ENCODE measurements at regions not wholly inside any gene's neighbourhood (a gene's known extent, or its start where the extent isn't known, plus 50 kb on each side); places are given as distances from the start of the nearest gene placed in this dataset.

DNA sequence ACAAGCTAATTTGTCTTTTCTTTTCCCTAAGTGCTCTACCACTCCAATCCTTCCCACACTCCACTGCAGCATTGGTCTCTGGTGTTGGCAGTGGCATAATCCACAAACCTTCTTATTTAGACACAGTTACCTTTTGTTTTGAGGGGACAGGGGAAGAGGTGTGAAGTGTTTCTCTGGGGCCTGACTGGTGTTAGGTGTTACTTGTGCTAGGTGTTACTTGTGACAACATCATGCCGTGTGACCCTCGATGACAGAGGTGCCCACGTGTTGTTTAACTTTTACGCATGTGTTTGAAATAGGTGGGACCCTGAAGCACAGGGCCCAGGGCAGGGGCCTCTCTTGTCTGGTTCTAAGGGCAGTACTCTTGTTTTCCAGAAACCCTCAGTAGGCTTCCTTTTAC lies 70.5 kb upstream of the SPRY4 start:
- H2AFZ ChIP-seq (ENCODE audit: low read length), result no peak overlapping the region
- no TSS peak for BruUV-seq (replicated peaks)
- no peak for TF ChIP-seq ZBTB20 (CRISPR knock-in tag; IDR thresholded peaks at IDR 0.05; ENCODE audit: borderline replicate concordance, low read depth)
- no peak for TF ChIP-seq ZFP1 (CRISPR knock-in tag; IDR thresholded peaks at IDR 0.05)
- intact Hi-C loops (cut with micrococcal nuclease; ENCODE audit: unreplicated experiment), result no loop called here
- ATAC-seq (no peak), FAIRE-seq (no peak), DNase-seq (ENCODE audit: low spot score) (no peak)
- H3K4me3 ChIP-seq (replicated peaks in 1 of 3; ENCODE audit: insufficient read depth in 1 of 3, low read depth in 2 of 3, low read length in 3 of 3), result no peak overlapping the region
- ChIA-PET CTCF (ENCODE audit: low intra/inter-chr PET ratio, low total read pairs) (no interaction called here), POLR2A (no interaction called here)
- in situ Hi-C loops (cut with HindIII; ENCODE audit: extremely low pct_ligation_motif_present, low pct_unique_long_range_greater_than_20kb), result no loop called here
- H3K36me3 ChIP-seq (replicated peaks in 1 of 2; ENCODE audit: control insufficient read depth in 1 of 2, insufficient read depth in 2 of 2, low read length in 2 of 2), result 0 out of 5 replicates have a peak, but pooled peaks cover 0 to 3% of the 10 kb centered on the region in 2 experiments
- WGBS (ENCODE audit: low lambda C conversion rate), result 90% methylated on average over 4 of the region's 4 CpGs
- H3K27me3 ChIP-seq (ENCODE audit: control insufficient read depth in 1 of 2, insufficient read depth in 2 of 2, low read length in 2 of 2), result no peaks in the 10 kb centered on the region
- H3K4me2 ChIP-seq (ENCODE audit: low read depth, low read length), result no peak overlapping the region
- no peak overlapping the region for H3K9ac ChIP-seq (ENCODE audit: insufficient read depth, low read depth, low read length)
- peaks cover 5% of the 10 kb centered on the region; the same call in 1 of the 2 replicates for H3K9me3 ChIP-seq (ENCODE audit: low read length)
- peaks cover 38% of the 10 kb centered on the region for H3K4me1 ChIP-seq (ENCODE audit: insufficient read depth, low read length)
- H3K27ac ChIP-seq (ENCODE audit: extremely low read length, insufficient read depth, low read length), result no peak overlapping the region
- no peaks in the 10 kb centered on the region for H4K20me1 ChIP-seq (ENCODE audit: insufficient read depth, low read length)
- no peaks in the 10 kb centered on the region for H3K79me2 ChIP-seq (ENCODE audit: insufficient read depth, low read length)

DNA sequence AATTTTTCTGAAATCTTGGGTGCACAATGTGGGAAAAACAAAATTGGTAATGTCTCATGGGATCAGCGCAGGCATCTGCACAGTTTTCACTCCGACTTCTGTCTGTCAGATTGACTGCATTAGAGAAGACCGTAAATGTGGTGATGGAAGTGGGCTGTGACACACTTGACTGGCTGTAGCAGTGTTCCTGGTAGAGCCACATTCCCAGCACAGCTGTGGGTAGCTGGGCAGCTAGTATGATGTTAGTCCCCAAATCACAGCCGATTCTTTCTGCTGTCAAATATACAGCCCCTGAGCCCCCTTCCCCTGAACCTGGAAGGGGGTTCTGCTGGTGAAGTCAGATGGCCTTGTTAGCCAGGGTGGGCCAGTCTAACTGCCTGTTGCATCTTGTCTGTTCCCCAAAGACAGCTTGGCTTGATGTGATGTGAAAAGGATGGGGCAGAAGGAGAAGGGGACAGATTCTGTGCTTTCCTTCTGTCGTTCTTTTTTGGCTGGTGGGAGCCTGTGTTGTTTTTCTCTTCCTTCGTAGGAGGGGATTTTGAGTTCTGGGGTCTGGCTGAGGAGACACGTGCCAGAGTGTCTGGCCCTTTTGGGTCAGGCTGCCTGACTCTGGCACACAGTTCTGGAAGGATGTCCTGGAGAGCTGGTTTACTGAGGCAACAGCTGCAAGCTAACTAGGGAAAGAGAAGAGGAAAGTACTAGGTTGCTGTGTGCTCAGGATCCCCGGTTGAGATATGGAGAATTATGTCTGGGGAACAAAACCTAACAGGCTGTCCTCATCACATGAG lies 66.4 kb upstream of the SPRY4 start:
- CTCF ChIA-PET (ENCODE audit: low intra/inter-chr PET ratio, low total read pairs), result no interaction called here
- BruUV-seq (replicated peaks), result no TSS peak
- intact Hi-C loops (cut with micrococcal nuclease; ENCODE audit: unreplicated experiment), result no loop called here
- TF ChIP-seq ZNF230 (CRISPR knock-in tag; IDR thresholded peaks at IDR 0.05) (no peak), TFE3 (CRISPR knock-in tag; IDR thresholded peaks at IDR 0.05) (no peak), ZNF850 (CRISPR knock-in tag; conservative IDR thresholded peaks at IDR 0.05) (no peak), ZNF777 (CRISPR knock-in tag; IDR thresholded peaks at IDR 0.05) (no peak), ZNF280D (CRISPR knock-in tag; IDR thresholded peaks at IDR 0.05) (no peak), ZSCAN5A (CRISPR knock-in tag; IDR thresholded peaks at IDR 0.05; ENCODE audit: borderline replicate concordance) (no peak), MTF1 (CRISPR knock-in tag; IDR thresholded peaks at IDR 0.05) (no peak), ZNF558 (CRISPR knock-in tag; IDR thresholded peaks at IDR 0.05; ENCODE audit: borderline replicate concordance) (no peak), AHR (CRISPR knock-in tag; IDR thresholded peaks at IDR 0.05) (no peak)

More for the DNA sequence above, 66.4 kb upstream of the SPRY4 start:
- no peaks in the 10 kb centered on the region for H3K27me3 ChIP-seq (ENCODE audit: control insufficient read depth in 1 of 2, insufficient read depth in 2 of 2, low read length in 2 of 2)
- H3K4me1 ChIP-seq (ENCODE audit: insufficient read depth, low read length), result peaks cover 41% of the 10 kb centered on the region
- no peak overlapping the region for H2AFZ ChIP-seq (ENCODE audit: low read length)
- in situ Hi-C loops (cut with HindIII; ENCODE audit: extremely low pct_ligation_motif_present, low pct_unique_long_range_greater_than_20kb), result no loop called here
- no peak overlapping the region for H3K27ac ChIP-seq (ENCODE audit: extremely low read length, insufficient read depth, low read length)
- FAIRE-seq, result no peak
- H3K9ac ChIP-seq (ENCODE audit: insufficient read depth, low read depth, low read length), result no peak overlapping the region
- H3K4me3 ChIP-seq (replicated peaks in 1 of 3; ENCODE audit: insufficient read depth in 1 of 3, low read depth in 2 of 3, low read length in 3 of 3), result no peak overlapping the region
- peaks cover 0 to 3% of the 10 kb centered on the region in 2 experiments; a peak in 1 of 5 replicates for H3K36me3 ChIP-seq (replicated peaks in 1 of 2; ENCODE audit: control insufficient read depth in 1 of 2, insufficient read depth in 2 of 2, low read length in 2 of 2)
- no peak overlapping the region for H3K4me2 ChIP-seq (ENCODE audit: low read depth, low read length)
- 84% methylated on average over 6 of the region's 8 CpGs for WGBS (ENCODE audit: low lambda C conversion rate)
- ATAC-seq, result no peak
- DNase-seq (ENCODE audit: low spot score), result no peak
- H3K9me3 ChIP-seq (ENCODE audit: low read length), result peaks cover 3% of the 10 kb centered on the region; the same call in 1 of the 2 replicates
- POLR2A ChIA-PET, result no interaction called here
- H3K79me2 ChIP-seq (ENCODE audit: insufficient read depth, low read length), result no peaks in the 10 kb centered on the region
- no peaks in the 10 kb centered on the region for H4K20me1 ChIP-seq (ENCODE audit: insufficient read depth, low read length)
